Stimulated activated CD8-positive, alpha-beta memory T cell treated with anti-CD3 and anti-CD28 coated beads, Interleukin-2, amount 100 ng/mL, for 1 hour (primary cell): ENCODE measurements at regions not wholly inside any gene's neighbourhood (a gene's known extent, or its start where the extent isn't known, plus 50 kb on each side); places are given as distances from the start of the nearest gene placed in this dataset.
"Not testable (repeated sequence)": the region's sequence is repeated elsewhere in the genome, so short reads cannot be mapped to it uniquely, and the experiment has no call there.

ENCODE experiments used
- DNase-seq, 2 donors: peaks; one replicate each; pipeline ENCODE4 v3.0.0-alpha.2; 2020; ENCODE audit warnings: low read depth in 2 of 2

GRCh38 chr21:14684071-14684470, 138.0 kb upstream of the SAMSN1 start:
- no peak for DNase-seq

GRCh38 chr21:14683063-14683462, 136.9 kb upstream of the SAMSN1 start:
- no peak for DNase-seq

DNA sequence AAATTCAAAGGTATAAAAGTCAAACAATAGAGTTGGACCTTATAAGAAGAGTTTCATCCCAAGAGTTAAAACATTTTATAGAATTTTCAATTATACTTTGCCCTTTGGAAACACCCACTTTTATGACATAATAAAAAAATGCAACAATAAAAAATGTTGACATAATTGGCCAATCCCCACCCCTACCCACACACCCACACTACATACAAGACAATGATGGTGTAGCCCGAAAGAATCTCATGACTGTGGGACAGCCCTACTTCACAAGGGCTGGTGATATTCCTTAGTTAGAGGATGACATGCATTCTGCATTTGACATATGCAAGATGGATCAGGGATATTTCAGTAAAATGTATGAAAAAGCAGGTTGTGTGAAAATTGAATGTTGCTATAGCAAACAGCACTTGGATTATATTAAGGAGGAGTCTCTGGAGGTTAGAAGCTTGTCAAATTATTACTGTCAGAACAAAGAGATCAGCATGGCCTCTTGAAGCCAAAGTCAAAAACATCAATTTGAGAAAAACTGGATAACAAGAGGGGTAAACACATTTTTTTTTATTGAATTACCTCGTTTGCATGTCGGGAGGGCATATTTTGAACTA, 133.0 kb upstream of the SAMSN1 start:
- no peak for DNase-seq

- no peak for DNase-seq
These were observed 131.6 kb upstream of the SAMSN1 start for GRCh38 chr21:14677639-14678179.

- no peak for DNase-seq
These were observed 130.9 kb upstream of the SAMSN1 start for GRCh38 chr21:14677013-14677412.

- DNase-seq, result no peak
These were observed 129.8 kb upstream of the SAMSN1 start for GRCh38 chr21:14675774-14676530.

- no peak for DNase-seq
These were observed 127.5 kb upstream of the SAMSN1 start for GRCh38 chr21:14673649-14674048.

DNA sequence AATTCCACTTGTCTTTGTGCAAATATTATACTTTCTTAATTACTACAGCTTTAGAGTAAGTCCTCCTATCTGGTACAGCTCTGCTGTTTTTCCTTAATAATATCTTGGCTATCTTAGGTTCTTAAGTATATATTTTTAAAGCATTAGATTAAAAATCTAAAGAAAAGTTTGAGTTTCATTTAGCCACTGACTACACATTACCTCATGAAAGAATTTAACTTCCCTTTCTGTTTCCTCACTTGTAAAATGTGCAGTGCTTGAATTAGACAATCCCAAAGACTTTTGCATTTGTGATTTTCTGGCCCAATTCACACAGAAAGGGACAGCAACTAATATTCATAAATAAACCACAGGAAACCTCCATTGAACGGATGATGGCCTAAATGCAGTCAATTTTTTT, 126.4 kb upstream of the SAMSN1 start:
- DNase-seq, result no peak

DNA sequence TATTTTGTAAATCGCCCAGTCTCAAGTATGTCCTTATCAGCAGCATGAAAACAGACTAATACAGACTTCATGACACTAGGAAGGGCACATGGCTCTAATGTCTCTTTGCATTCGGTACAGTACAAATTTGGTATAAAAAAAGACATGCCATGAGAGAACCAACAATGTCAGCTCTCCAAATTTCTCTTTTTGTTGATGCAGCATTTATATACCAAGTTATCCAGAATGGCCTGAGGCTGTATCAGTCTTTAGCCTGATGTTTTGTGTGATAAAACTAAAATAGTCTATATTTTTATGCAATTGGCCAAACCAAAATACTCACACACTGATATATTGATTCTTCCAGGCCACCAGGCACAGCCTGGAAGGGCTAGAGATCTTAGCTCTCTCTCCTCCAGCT, 124.3 kb upstream of the SAMSN1 start:
- no peak for DNase-seq

GRCh38 chr21:14669092-14669491, 123.0 kb upstream of the SAMSN1 start:
- DNase-seq, result not testable (repeated sequence)

DNA sequence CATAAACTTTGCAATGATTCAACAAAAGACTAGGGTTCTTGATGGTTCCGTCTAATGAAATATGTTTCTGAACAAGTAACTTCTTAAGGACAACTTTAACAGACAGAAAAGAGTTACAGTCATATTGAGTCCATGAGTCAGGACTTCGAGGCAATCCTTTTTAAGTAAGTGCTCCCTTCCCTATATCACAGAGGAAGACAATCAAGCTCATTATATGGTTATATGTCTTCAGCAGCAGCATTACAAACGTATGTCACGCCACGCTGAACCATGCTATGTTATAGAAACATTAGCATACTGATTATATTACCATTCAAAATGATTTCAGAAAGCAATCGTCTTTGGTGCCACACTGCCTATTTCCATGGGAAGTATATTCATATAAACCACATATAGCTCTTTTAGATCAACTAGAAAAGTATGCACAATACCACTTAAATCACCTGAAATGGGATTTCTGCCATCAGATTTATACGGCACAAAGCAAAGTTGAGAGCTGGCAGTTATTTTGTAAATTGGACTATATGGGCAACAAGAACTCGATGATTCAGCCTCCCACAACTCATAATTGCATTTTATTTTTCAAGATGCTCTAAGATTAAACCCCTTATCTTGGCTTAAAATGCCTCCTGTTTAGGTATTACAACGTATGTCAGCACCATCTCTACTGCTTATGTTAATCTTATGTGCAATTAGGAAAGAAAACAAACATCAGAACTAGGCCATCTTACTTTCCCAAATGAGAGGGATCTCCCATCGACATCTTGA, 111.3 kb upstream of the SAMSN1 start:
- DNase-seq, result no peak

DNA sequence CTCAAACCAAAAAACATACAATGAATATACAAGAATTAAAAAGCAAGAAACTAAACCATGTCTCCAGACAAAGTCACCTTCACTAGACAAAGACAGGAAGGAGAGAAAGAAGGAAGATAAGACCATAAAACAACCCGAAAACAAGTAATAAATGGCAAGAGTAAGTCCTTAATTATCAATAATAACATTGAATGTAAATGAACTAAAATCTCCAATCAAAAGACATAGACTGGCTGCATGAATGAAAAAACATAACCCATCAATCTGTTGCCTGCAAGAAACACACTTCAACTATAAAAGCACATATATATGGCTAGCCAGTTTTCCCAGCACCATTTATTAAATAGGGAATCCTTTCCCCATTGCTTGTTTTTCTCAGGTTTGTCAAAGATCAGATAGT, 100.8 kb upstream of the SAMSN1 start:
- DNase-seq, result no peak

DNA sequence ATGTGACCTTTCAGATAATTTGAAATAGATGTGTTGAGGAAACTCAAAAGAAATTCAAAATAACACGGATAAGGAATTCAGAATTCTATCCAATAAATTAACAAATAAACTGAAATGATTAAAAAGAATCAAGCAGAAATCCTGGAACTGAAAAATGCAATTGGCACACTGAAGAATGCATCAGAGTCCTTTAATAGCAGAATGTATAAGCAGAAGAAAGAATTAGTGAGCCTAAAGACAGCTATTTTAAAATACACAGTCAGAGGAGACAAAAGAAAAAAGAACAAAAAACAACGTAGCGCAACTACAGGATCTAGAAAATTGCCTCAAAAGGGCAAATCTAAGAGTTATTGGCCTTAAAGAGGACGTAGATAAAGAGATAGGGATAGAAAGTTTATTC, 99.6 kb upstream of the SAMSN1 start:
- DNase-seq, result no peak

DNA sequence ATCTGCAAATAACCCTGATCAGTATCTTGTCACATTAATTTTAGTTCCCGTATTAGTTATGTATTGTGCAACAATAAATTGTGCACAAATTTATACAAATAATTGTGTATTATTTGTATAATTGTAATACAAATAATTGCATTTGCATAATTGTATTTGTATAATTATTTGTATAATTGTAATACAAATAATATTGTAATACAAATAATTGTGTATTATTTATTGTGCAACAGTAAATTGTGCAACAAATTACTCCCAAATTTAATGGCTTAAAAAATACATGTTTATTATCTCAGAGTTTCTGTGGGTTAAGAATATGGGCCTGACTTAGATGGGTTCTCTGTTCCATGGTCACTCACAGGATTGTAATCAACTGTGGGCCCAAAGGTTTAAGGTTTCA, 86.2 kb upstream of the SAMSN1 start:
- DNase-seq, result no peak

DNA sequence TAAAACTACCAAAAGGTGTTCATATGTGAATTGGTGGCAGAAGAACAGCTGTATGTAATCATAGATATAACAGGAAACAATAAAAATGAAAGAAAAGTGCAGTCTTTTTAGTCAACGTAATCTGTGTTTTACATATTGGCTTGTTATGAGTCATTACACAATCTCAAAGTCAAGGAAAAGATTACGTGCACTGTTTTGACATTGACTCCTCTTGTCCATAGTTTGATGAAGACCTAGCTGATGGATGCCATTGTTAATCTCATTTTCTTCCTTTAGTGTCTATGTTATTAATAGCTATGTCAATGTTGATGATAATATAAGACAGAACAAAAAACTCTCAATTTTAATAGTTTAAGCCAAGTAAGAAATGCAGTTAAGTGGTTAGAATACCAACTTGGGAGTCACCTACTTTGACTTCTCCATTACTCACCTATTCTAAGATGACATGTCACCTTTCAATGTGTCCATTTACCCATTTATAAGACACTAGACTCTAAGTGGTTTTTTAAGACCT, 84.5 kb upstream of the SAMSN1 start:
- no peak for DNase-seq

- DNase-seq, result no peak
These were observed 83.3 kb upstream of the SAMSN1 start for GRCh38 chr21:14629461-14629860.

DNA sequence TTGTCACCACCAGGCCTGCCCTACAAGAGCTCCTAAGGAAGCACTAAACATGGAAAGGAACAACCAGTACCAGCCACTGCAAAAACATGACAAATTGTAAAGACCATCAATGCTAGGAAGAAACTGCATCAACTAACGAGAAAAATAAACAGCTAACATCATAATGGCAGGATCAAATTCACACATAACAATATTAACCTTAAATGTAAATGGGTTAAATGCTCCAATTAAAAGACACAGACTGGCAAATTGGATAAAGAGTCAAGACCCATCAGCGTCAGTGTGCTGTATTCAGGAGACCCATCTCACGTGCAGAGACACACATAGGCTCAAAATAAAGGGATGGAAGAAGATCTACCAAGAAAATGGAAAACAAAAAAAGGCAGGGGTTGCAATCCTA, 77.0 kb upstream of the SAMSN1 start:
- not testable (repeated sequence) for DNase-seq

GRCh38 chr21:14620152-14620551, 74.0 kb upstream of the SAMSN1 start:
- no peak for DNase-seq

GRCh38 chr21:14617871-14618270, 71.8 kb upstream of the SAMSN1 start:
- no peak for DNase-seq

GRCh38 chr21:14617040-14617393, 70.9 kb upstream of the SAMSN1 start:
- no peak for DNase-seq

DNA sequence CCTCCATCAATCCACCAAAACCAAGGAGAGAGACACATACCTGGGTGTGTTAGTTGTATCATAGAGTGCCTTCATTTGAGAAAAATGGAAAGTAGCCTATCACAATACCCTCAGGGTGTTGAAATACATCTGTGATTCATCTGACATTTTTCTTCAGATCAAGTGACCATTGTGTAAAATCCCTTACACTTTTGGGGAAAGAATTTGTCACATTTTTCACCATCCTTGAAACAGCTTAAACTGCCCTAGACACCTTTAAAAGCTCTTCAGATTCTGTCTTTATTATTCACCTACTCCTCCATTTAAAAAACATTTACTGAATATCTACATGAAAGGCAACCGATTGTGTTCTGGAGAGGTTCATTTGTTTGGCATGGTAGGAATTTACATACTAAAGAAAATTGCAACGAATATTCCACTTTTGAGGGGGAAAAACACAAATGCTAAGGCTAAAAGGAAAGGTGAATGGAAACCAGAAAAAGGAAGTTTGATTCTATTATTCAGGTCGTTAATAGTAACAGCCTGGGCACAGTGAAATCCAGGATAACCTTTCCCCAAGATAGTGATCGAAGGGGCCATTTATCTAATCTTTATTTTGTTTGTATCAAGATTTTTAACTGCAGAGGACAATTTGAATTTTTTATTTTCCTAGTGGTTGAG, 70.4 kb upstream of the SAMSN1 start:
- no peak for DNase-seq

DNA sequence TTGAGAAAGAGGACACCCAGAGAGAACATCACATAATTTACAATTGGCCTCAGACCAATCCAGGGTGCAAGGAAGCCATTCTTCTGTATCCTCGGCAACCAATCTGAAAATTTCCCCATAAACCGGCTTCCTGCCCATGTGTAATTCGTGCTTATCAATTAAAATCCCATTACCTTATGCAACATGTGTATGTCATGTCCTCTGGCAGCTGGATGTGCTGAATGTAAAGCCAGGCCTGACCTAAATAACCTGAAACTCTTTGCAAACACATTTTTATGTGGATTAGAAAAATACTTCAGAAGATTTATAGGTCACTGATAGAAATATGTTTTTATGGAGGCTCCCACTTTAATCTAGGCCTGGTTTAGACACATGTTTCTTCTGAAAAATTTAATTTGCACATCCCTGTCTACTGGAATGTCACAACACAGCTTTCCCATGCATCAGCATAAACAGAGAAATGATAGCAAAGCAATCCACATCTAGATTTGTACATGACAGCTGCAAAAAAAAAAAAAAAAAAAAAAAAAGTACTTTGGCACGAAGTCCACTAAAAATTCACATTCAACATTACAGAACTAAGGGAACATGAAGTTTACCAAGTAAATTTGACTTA, 69.4 kb upstream of the SAMSN1 start:
- DNase-seq, result no peak
